Stimulated activated CD4-positive, alpha-beta T cell treated with anti-CD3 and anti-CD28 coated beads, Interleukin-2, amount 100 ng/mL, for 4 hours (primary cell): ENCODE measurements at regions not wholly inside any gene's neighbourhood (a gene's known extent, or its start where the extent isn't known, plus 50 kb on each side); places are given as distances from the start of the nearest gene placed in this dataset.
"Not testable (repeated sequence)": the region's sequence is repeated elsewhere in the genome, so short reads cannot be mapped to it uniquely, and the experiment has no call there.

ENCODE experiments used
- DNase-seq: peaks from one replicate; pipeline ENCODE4 v3.0.0-alpha.2; 2020; ENCODE audit warnings: low read depth

DNA sequence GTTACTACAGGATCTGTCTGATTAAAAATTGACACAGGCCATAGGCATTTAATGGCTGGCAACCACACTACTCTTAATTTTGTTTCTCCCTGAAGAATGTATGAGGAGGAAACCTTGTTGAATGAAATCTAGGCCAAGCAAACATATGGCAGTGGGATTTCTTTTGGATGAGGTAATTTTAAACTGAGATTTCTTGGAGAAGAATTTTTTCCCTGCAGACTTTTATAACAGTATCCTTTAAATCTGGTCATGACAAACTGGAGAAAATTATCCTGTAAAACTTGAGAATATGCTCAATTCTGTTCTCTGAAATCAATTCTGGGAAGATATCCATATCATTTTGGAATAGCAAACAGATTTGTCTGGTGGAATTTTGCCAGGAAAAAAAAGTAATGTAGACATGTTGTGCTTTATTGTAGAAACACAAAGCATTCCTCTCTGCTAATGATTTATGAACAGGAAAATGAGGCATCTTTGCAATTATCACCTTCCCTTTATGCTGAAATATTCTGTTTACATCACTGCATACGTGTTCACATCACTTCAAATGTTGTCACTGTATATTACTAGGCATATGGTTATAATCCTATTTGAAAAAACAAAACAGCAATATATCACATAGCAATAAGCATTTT is 108.3 kb upstream of the ARSJ start:
- DNase-seq, result no peak

DNA sequence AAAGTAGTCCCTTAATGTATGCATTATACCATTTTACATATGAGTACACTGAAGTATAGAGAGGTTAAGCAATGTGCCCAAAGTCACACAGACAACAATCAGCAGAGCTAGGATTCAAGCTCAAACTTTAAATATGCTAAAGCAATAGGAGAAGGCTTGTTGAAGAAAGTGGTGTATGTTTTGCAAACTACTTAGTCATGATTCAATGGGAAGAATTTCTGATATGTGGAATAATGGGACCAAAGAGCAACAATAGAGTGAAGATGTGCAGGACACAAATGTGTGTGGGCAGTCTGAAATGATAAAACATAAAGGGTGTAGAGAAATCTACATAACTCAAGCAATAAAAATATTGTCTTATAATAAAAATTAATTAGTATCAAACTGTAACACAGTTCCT is 109.0 kb upstream of the ARSJ start:
- DNase-seq, result no peak

DNA sequence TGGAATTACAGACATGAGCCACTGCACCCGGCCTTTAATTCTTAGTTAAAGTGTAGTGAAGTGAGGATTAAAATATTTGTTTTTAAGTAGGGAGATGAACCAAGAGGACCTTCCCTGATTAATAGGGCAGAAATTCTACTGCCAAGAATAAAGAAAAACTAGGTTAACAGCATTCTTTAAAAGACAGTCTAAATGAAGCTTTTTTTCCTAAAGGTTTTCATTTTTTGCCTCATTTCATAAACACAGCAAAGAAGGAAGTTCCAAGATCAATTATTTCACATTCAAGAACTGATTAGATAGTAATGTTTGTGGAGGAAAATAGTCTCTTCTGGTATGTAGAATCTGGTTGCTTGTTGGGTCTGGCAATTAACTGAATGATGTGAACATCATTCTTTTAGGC is 112.1 kb upstream of the ARSJ start:
- DNase-seq, result no peak

DNA sequence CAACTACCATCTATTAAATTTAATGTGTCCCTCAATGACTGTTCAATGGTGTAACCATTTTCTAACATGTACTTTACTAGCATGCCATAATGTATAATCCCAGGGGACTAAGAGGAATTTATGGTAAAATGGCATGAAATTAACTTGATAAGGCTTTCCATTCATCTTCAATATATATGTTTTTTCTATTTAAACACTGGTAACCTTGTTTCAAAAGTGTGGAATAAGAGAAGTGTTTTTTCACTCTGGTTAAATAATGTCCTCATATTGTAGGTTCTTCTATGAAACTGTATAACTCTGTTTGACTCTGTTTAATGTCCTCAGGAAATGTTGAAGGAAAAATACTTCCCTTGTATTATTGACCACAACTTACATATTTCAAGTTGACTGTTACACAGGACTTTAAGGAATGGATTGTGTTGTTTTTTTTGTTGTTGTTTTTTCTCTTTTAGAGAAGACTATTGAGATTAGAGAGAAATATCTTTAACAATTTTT is 113.8 kb upstream of the ARSJ start:
- DNase-seq, result no peak

DNA sequence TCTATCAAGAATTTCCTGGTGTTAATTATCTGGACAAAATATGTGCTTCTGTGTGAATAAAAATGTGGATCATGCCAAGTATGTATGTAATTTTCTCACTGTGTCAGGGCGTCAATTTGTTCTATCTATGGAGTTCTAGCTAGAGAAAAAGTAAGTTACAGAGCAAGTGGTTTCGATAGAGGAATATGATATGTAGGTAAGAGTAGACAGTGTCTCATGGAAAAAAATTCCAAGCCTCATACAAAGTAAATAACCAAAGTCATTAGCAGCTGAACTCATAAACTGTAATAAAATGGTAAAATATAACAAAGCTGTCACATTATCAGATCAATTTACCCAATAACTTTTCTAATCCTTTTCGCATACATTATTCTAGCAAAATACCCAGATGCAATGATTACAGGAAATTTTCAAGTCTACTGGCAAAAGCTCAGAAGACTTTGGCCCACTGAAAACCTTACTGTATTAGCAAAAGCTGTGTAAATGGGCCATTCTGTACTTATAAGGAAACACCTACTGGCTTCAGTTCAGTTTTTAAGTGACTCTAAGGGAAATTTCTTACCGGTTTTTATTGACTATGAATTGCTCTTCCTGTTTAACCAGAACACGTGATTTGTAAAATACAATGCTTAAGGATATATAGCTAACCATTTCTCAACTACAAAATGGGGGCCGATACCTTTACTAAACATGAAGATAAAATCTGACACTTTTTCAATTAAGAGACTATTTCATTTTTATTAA is 121.0 kb upstream of the ARSJ start:
- DNase-seq, result no peak

DNA sequence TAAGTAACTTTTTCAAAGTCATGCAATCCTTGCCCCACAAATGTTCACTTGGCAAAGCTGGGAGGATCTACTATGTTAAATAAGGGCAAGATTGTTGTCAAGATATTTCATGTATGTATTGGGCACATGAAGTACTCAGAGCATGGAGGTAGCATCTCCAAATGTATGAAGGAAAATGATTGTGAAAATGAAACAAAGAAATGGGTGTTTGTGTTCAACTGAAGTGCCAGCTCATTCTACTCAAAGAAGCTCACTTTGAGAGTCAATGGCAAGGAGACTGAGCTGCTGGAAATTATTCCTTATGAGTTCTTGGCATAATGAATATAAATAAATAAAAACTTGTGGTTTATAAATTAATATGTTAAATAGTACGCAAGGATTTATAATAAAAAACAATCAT is 124.5 kb upstream of the ARSJ start:
- no peak for DNase-seq

DNA sequence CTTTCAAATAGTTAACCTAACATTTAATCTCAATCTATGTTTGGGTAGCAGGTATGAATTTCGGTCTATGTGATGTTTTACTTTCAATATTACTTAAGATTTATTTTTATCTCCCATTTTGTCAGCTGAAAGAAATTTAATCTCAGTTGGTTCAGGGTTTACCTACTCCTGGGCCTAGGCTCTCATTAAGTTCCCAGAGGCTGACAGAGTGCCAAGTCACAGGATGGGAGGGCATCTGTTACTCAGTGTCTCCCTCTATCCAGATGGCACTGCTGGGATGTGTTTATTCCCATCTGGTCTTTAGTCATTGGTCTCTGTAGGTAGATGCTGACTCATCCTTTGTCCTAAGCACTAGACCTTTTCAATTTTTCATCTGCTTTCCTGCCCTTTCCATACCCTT is 129.4 kb upstream of the ARSJ start:
- DNase-seq, result no peak

DNA sequence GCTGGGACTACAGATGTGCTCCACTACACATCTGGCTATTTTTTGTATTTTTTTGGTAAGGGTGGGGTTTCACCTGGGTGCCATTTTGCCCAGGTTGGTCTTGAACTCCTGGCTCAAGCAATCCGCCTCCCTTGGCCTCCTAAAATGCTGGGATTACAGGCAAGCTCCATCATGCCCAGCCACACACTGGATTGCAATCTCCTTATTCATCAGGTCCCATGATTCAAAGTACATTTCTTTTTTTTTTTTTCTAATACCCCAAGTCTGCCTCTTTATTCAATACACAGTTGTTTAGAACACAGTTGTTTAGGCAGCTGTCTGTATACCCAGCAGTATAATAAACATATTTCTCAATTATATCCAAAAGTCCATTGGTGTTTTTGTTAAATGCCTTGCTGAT is 130.3 kb upstream of the ARSJ start:
- no peak for DNase-seq

DNA sequence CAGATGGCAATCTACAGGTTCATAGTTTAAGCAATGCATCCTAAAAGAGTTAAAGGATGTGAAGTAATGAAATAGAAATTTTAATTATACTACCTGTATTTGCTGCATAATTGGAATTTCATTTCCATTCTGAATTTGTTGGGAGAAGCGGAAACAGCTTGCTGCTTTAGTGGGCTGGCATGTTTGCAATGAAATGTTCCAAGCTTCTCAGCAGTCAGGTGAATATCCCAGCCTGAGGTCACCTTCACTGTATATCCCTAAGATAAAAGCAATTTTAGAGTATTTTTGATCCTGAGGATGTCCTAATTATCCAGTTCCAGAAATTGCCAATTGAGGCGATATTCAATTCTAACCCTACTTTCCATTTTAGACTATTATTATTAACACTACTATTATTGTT is 136.1 kb upstream of the ARSJ start:
- DNase-seq, result no peak

DNA sequence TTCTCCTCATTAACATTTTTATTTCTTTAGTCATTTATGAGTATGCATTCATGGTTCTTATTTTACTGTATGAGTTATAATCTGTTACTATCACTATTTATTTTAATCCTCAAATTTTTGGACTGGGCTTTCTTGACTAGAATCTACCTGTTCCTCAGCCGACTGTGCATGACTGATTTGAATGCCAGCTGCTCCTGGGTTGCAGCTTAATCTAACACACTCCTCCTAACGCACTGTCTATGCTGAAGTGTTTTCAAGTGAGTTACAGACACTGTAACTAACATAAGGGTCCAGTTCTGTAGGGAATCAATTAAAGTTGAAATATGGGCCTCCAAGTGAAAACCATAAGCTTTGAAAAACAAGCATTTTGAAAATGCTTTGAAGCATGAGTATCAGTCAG is 137.4 kb upstream of the ARSJ start:
- no peak for DNase-seq

DNA sequence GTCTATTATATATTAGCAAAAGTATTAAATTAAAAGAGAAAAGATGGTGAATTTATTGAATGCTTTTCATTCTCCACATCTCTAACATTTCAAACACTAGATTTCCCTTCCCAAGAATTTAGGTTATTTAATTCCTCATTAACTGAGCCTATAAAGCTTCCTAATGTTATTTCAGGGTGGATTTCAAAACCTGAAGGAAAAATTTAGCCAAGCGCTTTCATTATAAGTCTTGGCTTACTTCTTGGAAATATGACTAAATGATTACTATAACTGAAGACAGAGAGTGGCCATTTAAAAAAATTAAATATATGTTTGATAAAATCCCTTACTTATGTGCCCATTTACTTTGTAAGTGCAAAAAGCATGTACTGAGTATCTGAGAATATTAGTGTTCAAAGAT is 141.8 kb upstream of the ARSJ start:
- no peak for DNase-seq

DNA sequence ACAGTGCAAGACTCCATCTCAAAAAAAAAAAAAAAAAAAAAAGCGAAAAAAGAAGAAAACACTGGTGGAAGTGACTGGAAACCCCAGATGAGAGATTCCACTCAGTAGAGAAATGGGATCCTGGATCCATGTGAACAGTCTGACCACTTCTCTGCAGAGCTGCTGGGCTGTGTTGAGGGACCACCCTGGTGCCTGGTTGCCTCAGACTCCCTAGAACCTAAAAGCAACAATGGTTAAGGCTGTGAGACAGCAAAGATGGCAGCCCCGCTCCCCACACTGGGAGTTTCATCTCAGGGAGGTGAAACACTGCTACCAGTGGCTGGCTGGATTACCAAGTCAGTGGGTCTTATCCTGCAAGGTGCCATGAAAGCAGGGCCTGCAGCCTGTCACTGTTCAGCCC is 152.8 kb upstream of the ARSJ start:
- DNase-seq, result no peak

DNA sequence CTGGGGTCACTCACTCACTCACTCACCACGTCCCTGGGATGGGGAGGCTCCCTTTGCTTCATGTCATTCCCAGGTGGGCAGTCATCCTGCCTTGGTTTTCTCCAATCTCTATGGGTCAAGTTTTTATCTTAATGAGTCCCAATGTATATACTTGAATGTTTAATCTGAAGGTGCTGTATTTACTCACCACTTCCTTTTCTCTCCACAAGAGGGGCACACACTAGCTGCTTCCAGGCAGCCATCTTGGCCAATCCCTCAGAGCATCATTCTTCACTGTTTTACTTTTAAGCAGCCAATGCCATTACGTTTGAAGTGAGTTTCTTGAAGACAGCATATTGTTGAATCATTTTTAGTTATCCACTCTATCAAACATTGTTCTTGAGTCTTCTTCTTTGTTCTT is 153.4 kb upstream of the ARSJ start:
- no peak for DNase-seq

DNA sequence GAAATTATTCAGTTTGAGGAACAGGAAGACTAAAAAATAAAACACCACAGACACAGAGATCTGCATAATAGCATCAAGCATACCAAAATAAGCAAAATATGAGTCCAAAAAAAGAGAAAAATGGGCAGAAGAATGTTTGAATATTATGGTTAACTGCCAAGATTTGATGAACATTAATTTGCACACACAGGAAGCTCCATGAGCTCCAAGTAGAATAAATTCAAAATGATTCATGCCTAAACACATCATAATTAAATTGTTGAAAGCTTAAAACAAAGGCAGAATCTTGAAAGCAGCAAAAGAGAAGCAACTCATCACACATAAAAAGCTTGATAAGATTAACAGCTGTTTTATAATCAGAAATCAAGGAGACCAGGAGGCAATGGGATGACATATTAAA is 156.6 kb upstream of the ARSJ start:
- DNase-seq, result no peak

DNA sequence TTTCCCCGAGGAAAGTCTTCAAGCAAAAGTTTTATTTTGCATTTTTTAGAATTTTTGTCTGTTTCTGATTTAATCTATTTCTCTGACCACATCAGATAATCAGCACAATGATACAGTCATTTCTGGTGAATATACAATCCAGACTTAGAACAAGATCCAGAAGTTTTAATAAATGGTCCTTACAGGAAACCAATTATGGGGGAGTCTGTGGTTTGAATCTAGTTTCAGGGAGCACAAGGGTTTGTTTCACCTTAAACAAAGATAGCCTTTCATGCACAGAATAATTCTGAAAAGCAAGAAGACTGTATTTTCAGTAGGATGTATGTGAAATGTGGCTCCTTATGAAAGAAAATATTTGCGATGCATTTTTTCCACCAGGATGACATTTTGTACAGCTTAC is 158.5 kb upstream of the ARSJ start:
- no peak for DNase-seq

DNA sequence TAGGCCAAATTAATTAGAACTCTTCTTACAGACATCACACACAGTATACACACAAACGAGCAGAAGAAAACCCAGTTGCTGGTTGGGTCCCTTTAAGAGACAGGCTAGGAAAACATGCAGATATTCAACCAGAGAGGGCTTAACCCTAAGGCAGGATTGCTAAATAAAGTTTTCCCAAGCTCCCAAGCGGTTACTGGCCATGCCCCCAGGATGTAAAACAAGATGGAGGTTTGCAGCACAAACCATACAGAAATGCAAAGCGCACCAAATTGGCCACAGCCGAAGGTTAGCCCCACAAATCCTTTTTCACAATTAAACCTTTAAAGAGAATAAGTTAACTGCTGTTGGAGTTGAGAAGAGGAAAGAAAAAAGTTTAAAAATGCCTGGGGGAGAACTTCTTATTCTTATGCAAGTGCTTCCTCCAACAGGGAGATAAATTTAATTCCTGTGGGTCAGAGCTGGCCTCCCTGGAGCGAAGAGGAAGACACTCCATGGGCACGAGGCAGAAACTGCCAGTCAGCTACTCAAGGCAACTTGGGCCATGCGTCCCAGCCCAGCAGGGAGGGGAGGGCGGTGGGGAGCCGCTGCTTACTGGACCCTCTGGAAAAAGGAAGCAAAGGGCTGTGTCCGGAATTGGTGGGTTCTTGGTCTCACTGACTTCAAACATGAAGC is 167.6 kb upstream of the ARSJ start:
- no peak for DNase-seq

DNA sequence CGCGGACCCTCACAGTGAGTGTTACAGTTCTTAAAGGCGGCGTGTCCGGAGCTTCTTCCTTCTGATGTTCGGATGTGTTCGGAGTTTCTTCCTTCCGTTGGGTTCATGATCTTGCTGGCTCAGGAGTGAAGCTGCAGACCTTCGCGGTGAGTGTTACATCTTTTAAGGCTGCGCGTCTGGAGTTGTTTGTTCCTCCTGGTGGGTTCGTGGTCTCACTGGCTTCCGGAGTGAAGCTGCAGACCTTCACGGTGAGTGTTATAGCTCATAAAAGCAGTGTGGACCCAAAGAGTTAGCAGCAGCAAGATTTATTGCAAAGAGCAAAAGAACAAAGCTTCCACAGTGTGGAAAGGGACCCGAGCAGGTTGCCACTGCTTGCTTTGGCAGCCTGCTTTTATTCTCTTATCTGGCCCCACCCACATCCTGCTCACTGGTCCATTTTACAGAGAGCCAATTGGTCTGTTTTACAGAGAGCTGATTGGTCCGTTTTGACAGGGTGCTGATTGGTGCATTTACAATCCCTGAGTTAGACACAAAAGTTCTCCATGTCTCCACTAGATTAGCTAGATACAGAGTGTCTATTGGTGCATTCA is 168.3 kb upstream of the ARSJ start:
- not testable (repeated sequence) for DNase-seq

DNA sequence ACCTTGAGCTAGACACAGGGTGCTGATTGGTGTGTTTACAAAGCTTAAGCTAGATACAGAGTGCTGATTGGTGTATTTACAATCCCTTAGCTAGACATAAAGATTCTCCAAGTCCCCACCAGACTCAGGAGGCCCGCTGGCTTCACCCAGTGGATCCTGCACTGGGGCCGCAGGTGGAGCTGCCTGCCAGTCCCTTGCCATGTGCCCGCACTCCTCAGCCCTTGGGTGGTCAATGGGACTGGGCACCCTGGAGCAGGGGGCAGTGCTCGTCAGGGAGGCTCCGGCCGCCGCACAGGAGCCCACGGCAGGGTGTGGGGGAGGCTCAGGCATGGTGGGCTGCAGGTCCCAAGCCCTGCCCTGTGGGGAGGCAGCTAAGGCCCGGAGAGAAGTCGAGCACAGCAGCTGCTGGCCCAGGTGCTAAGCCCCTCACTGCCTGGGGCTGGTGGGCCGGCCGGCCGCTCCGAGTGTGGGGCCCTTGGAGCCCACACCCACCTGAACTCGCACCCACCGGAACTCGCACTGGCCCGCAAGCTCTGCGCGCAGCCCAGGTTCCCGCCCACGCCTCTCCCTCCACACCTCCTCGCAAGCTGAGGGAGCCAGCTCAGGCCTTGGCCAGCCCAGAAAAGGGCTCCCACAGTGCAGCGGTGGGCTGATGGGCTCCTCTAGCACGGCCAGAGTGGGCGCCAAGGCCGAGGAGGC is 169.1 kb upstream of the ARSJ start:
- not testable (repeated sequence) for DNase-seq

DNA sequence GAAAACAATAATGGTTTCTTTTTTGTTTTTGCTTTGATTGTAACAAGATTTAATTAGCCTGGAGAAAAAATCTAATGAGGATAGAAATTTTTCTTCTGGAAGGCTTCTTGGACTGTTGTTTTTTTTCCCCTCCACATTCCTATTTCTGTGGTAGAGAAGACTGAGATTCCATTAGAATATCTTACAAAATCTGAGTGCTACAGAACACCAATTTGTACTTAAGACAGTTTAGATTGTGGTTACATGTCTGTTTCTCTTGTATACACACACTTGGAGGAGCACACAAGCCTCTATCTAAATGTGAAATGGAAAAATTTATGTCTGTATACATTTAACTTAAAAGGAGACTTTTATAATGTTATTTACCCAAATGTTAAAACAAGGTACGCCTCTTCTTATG is 176.9 kb upstream of the ARSJ start:
- DNase-seq, result no peak

DNA sequence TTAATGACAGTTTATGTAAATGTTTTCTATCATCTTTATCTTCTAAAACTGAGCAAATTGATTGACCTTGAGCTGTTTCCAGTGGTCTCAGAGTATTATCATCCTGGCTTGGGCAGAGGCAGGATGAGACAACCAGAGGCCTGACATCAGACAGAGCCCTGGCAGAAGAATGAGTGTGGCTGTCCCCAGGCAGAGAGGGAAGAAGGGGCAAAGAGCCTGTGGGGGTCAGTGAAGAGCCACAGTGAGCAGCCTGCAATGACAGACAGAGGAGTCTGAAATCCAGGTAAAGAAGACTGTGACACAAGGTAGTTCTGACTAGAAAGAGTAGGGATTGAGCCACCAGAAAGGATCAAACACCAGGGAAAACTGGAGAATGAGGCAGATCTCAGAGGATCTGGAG is 182.4 kb upstream of the ARSJ start:
- no peak for DNase-seq

DNA sequence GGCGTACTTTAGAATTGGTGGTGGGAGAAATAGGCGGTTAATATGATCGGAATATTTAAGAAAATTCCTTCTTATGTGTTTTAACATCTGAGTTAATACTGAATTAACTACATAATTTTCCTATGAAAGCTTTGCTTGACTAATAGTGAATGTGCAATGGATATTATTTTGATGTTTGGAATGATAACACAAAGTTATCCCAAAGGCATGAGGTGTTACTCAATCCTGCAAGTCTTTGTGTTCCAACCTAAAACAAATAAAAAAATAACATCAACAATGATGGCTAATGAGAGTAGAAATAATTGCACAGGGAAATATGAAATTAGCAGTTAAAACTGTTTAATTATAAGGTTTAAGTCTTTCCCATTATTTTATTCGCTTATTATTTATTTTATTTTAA is 183.6 kb upstream of the ARSJ start:
- no peak for DNase-seq

DNA sequence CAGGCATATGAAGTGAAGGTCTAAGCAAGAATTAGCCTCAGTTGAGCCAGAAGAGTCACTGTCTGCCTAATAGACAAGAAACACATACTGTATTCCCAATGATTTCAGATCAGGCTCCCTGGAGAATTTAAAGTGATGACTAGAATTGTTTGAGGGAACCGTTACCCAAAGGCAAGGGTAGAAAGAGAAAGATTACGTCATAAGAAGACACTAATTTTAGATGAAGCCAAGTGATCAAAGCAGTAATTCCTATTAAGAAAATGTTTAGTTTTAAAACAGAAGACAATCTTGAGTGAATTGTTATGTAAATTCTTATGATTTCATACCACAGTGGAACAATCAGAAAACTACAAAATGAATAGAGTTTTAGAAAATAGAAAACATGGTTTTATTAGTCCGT is 194.5 kb upstream of the ARSJ start:
- DNase-seq, result no peak
